GM12874 (cell line): ENCODE measurements at regions not wholly inside any gene's neighbourhood (a gene's known extent, or its start where the extent isn't known, plus 50 kb on each side); places are given as distances from the start of the nearest gene placed in this dataset.

Source experiments
- CTCF ChIP-seq: IDR thresholded peaks from 2 replicates; pipeline ENCODE4 v1.5.1; 2011; ENCODE audit warnings: low read depth, mild to moderate bottlenecking, control low read depth, low read length, moderate library complexity; ENCODE audit not compliant: insufficient read depth

DNA sequence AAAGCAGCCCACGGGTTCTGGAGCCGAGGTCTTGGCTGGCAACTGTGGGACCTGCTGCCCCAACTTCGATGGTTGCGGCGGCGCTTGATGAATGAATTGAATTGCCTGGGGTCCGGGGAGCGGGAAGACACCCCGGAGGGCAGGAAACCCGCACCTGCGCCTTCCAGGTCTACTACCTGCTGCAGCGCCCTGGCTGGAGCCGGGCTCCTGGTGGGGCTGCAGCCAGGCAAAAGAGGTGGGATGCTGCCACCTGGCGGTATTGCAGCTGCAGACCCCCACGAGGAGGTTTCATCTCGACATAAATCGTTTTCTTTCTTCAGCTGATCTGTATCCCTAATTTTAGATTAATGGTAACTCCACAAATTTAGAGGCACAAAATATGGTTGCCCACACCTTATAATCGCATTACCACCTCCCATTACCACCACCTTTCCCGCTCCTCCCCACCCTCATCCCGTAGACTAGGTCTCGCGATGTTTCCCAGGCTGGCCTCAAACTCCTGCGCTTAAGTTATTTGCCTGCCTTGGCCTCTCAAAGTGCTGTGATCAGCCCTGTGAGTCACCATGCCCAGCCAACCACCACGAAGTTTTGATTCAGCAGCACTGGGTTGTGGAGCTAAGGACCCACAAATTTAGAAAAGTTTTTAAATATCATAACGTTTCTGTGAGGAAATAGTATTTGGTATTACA, 1492.4 kb upstream of the DEFB115 start:
- peak; percentile 48 for TF ChIP-seq CTCF

GRCh38 chr20:29790510-29790909, 1467.0 kb upstream of the DEFB115 start:
- TF ChIP-seq CTCF = no peak

DNA sequence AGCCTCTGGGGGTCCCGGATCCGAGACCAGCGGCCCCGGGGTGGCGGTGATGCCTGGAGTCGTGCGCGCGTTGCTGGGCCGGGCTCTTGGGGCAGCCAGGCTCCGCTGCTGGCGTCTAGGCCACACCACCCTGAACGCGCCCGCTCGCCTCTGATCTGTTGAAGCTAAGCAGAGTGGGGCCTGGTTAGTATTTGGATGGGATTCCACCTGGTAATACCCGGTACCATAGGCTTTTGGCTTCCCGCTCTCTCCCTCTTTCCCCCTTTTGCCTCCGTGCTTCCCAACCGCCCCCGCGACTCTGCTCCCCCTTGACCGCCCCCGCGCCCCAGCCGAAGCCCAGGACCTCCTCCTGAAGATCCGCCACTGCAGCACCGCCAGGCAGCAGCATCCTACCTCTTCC, 1383.5 kb upstream of the DEFB115 start:
- TF ChIP-seq CTCF = no peak

- no peak for TF ChIP-seq CTCF
Measured at GRCh38 chr20:29874476-29875202, 1382.8 kb upstream of the DEFB115 start.

DNA sequence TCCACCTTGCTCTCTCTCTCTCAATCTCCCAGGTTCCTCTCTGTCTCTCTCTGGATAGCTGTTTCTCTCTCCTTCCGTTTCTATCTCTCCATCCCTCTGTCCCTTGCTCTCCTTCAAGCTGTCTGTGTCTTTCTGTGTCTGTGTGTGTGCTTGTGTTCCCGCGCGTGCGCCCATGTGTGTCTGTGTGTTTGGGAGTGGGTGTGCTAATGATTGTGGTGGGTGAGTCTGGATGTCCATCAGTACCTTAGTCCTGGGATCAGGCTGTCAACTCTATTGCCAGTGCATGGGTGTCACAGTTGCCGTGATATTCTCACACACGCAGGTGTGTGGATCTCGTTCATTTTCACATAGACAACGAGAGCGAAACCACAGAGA, 1380.6 kb upstream of the DEFB115 start:
- TF ChIP-seq CTCF = no peak

DNA sequence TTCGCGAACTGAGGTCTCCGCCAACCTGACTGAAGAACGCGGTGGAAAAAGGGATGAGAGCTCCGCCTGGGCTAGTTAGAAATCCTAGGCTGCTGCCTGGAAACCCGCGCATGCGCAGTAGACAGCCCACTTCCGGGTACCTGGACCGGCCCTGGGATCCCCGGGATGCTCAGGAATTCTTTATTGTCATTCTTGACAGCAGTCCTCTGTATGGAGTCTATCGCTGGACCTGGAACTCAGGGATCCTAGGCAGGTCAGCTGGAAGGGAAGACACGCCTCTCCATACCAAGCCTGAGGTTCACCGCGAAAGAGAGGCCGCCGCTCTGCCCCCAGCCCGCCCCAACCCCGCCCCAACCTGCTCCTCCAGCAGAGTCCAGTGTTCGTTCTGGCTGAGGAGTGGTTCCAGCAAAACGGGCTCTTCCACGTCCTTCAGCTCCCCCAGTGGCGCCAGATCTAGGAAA, 1379.2 kb upstream of the DEFB115 start:
- no peak for TF ChIP-seq CTCF

GRCh38 chr20:29878777-29879442, 1378.6 kb upstream of the DEFB115 start:
- TF ChIP-seq CTCF = no peak
